K562 (cell line): ENCODE measurements at regions not wholly inside any gene's neighbourhood (a gene's known extent, or its start where the extent isn't known, plus 50 kb on each side); places are given as distances from the start of the nearest gene placed in this dataset.

Experiments used
- ATF4 ChIP-seq: fragments of 450-650 bp; formaldehyde crosslinking; IDR thresholded peaks from 2 replicates; pipeline ENCODE4 v1.4.0; 2022; ENCODE audit warnings: mild to moderate bottlenecking, moderate library complexity
- ATF7 ChIP-seq: fragments of 450-650 bp; IDR thresholded peaks from 2 replicates; pipeline ENCODE4 v1.7.1; 2014; ENCODE audit warnings: mild to moderate bottlenecking, moderate library complexity
- BCOR ChIP-seq: fragments of 450-650 bp; IDR thresholded peaks from 2 replicates; pipeline ENCODE4 v1.6.1; 2016
- CEBPB ChIP-seq: fragments of 450-650 bp; IDR thresholded peaks from 2 replicates; pipeline ENCODE4 v1.6.1; 2016; ENCODE audit warnings: missing genetic modification characterization, missing compliant biosample characterization
- CHD2 ChIP-seq: IDR thresholded peaks from 2 replicates; pipeline ENCODE4 v1.6.1; 2011; ENCODE audit warnings: low read depth, low read length
- FOXM1 ChIP-seq, 2 experiments: fragments of 450-650 bp in 1 of 2; sonication (generic) in 1 of 2; formaldehyde crosslinking in 1 of 2; IDR thresholded peaks; 2 replicates each; pipeline versions ENCODE4 v1.6.1 to v1.9.0; 2017 to 2022; ENCODE audit warnings: low read depth in 2 of 2, mild to moderate bottlenecking in 2 of 2, missing genetic modification reagents in 1 of 2, moderate library complexity in 1 of 2
- FOXO4 ChIP-seq: fragments of 450-650 bp; formaldehyde crosslinking; IDR thresholded peaks from 2 replicates; pipeline ENCODE4 v1.4.0; 2020; ENCODE audit warnings: mild to moderate bottlenecking, moderate library complexity
- JUN ChIP-seq, 2 experiments: sonication (generic) in 1 of 2; formaldehyde crosslinking in 1 of 2; IDR thresholded peaks; 2 replicates each; pipeline versions ENCODE4 v1.6.1 to v1.8.0; 2012 to 2022; ENCODE audit warnings: borderline replicate concordance in 2 of 2, mild to moderate bottlenecking in 2 of 2, improper control_type of control experiment in 1 of 2, low read depth in 1 of 2, low read length in 1 of 2, missing genetic modification reagents in 1 of 2
- OTX1 ChIP-seq: fragments of 450-650 bp; formaldehyde crosslinking; IDR thresholded peaks from 2 replicates; pipeline ENCODE4 v1.4.0; 2022; ENCODE audit warnings: mild to moderate bottlenecking
- PBX2 ChIP-seq, 2 experiments: IDR thresholded peaks in 1 of 2; conservative IDR thresholded peaks in 1 of 2; 2 replicates each; pipeline ENCODE4 v1.6.1; 2016; ENCODE audit warnings: low read depth in 2 of 2, mild to moderate bottlenecking in 1 of 2, missing compliant biosample characterization in 1 of 2, missing genetic modification characterization in 1 of 2, moderate library complexity in 1 of 2
- POU5F1 ChIP-seq: fragments of 150-350 bp; IDR thresholded peaks from 2 replicates; pipeline ENCODE4 v1.6.1; 2014; ENCODE audit warnings: borderline replicate concordance, low read length, low read depth, mild to moderate bottlenecking; ENCODE audit not compliant: partially characterized antibody
- PTBP1 ChIP-seq: fragments of 200-400 bp; formaldehyde crosslinking; IDR thresholded peaks from 2 replicates; pipeline ENCODE4 v1.6.1; 2017; ENCODE audit warnings: low read depth, low read length
- TBP ChIP-seq: optimal IDR thresholded peaks from 2 replicates; pipeline ENCODE3; 2011; ENCODE audit warnings: low read depth, low read length, improper control_type of control experiment
- TRIM24 ChIP-seq, 2 experiments: fragments of 450-650 bp; IDR thresholded peaks; 2 replicates each; pipeline ENCODE4 v1.6.1; 2016
- YBX1 ChIP-seq: fragments of 450-650 bp; IDR thresholded peaks from 2 replicates; pipeline ENCODE4 v1.7.1; 2016; ENCODE audit warnings: mild to moderate bottlenecking
- ZBTB17 ChIP-seq: fragments of 450-650 bp; formaldehyde crosslinking; IDR thresholded peaks from 2 replicates; pipeline ENCODE4 v1.4.0; 2020; ENCODE audit warnings: mild to moderate bottlenecking
- ZNF174 ChIP-seq: fragments of 250-450 bp; sonication (Bioruptor Pico); IDR thresholded peaks from 2 replicates; pipeline ENCODE4 v1.4.0; 2020; ENCODE audit warnings: mild to moderate bottlenecking
- ZNF23 ChIP-seq: fragments of 250-450 bp; sonication (Bioruptor Pico); IDR thresholded peaks from 2 replicates; pipeline ENCODE4 v1.4.0; 2020; ENCODE audit warnings: mild to moderate bottlenecking
- ZNF445 ChIP-seq: fragments of 250-450 bp; sonication (Bioruptor Pico); IDR thresholded peaks from 2 replicates; pipeline ENCODE4 v1.4.0; 2020; ENCODE audit warnings: low read depth, mild to moderate bottlenecking, moderate library complexity
- ZNF583 ChIP-seq: fragments of 250-450 bp; sonication (Bioruptor Pico); IDR thresholded peaks from 2 replicates; pipeline ENCODE4 v1.4.0; 2020
- ZNF79 ChIP-seq: fragments of 250-450 bp; sonication (Bioruptor Pico); IDR thresholded peaks from 2 replicates; pipeline ENCODE4 v1.4.0; 2020; ENCODE audit warnings: low read depth, mild to moderate bottlenecking, moderate library complexity
- ZSCAN32 ChIP-seq: fragments of 450-650 bp; formaldehyde crosslinking; IDR thresholded peaks from 2 replicates; pipeline ENCODE4 v1.4.0; 2020; ENCODE audit warnings: mild to moderate bottlenecking, moderate library complexity

- TF ChIP-seq FOXM1 (IDR thresholded peaks at IDR 0.05; ENCODE audit: low read depth) (no peak), FOXM1 (CRISPR knock-in tag; IDR thresholded peaks at IDR 0.05; ENCODE audit: low read depth) (no peak), PBX2 (CRISPR knock-in tag; IDR thresholded peaks at IDR 0.05; ENCODE audit: low read depth) (no peak), PBX2 (tag; conservative IDR thresholded peaks at IDR 0.05; ENCODE audit: low read depth) (no peak), CHD2 (no peak), ATF4 (CRISPR knock-in tag) (peak; percentile 62; the same call in 1 of the 2 replicates), YBX1 (no peak), ZNF174 (CRISPR knock-in tag) (no peak), JUN (IDR thresholded peaks at IDR 0.05; ENCODE audit: borderline replicate concordance, low read depth, low read length) (0 out of 2 replicates have a peak, but pooled peaks have one; percentile 21), JUN (CRISPR knock-in tag; IDR thresholded peaks at IDR 0.05; ENCODE audit: borderline replicate concordance) (no peak), ZSCAN32 (peak; percentile 64; the same call in 1 of the 2 replicates), CEBPB (tag) (peak; percentile 40), ZBTB17 (CRISPR knock-in tag) (no peak), OTX1 (CRISPR knock-in tag) (no peak), ZNF79 (no peak), PTBP1 (no peak), ZNF23 (CRISPR knock-in tag) (no peak), TBP (no peak), TRIM24 (IDR thresholded peaks at IDR 0.05) (no peak), ZNF445 (CRISPR knock-in tag) (no peak), POU5F1 (no peak), ZNF583 (no peak), FOXO4 (no peak), ATF7 (0 out of 2 replicates have a peak, but pooled peaks have one; percentile 22), BCOR (no peak)
Measured at GRCh38 chr16:7209598-7209997, 123.0 kb upstream of the RBFOX1 start (continued).
